Nephron progenitor cell (in vitro differentiated cells): ENCODE measurements at regions not wholly inside any gene's neighbourhood (a gene's known extent, or its start where the extent isn't known, plus 50 kb on each side); places are given as distances from the start of the nearest gene placed in this dataset.

Experiments used
- DNase-seq: peaks from one replicate; pipeline ENCODE4 v3.0.0; 2021
- H3K27ac Mint-ChIP-seq: 2 replicates; pipeline ENCODE4 v1.8.0; 2021; ENCODE audit warnings: mild to moderate bottlenecking, moderate library complexity, mixed read lengths
- H3K27me3 Mint-ChIP-seq: 2 replicates; pipeline ENCODE4 v1.8.0; 2021; ENCODE audit warnings: mild to moderate bottlenecking, low read depth, mixed read lengths; ENCODE audit not compliant: poor library complexity
- H3K36me3 Mint-ChIP-seq: 2 replicates; pipeline ENCODE4 v1.8.0; 2021; ENCODE audit warnings: low read depth, mixed read lengths
- H3K4me1 Mint-ChIP-seq: 2 replicates; pipeline ENCODE4 v1.8.0; 2021; ENCODE audit warnings: mixed read lengths
- H3K4me3 Mint-ChIP-seq: 2 replicates; pipeline ENCODE4 v1.8.0; 2021; ENCODE audit warnings: mild to moderate bottlenecking, moderate library complexity, mixed read lengths
- H3K9me3 Mint-ChIP-seq: 2 replicates; pipeline ENCODE4 v1.8.0; 2021; ENCODE audit warnings: mild to moderate bottlenecking, moderate library complexity, mixed read lengths
- TF ChIP-seq, protein P1 (sequence below): fragments of 200-600 bp; sonication (generic); IDR thresholded peaks from 2 replicates; pipeline ENCODE4 v1.5.0; 2021; ENCODE audit warnings: antibody characterized with exemption

DNA sequence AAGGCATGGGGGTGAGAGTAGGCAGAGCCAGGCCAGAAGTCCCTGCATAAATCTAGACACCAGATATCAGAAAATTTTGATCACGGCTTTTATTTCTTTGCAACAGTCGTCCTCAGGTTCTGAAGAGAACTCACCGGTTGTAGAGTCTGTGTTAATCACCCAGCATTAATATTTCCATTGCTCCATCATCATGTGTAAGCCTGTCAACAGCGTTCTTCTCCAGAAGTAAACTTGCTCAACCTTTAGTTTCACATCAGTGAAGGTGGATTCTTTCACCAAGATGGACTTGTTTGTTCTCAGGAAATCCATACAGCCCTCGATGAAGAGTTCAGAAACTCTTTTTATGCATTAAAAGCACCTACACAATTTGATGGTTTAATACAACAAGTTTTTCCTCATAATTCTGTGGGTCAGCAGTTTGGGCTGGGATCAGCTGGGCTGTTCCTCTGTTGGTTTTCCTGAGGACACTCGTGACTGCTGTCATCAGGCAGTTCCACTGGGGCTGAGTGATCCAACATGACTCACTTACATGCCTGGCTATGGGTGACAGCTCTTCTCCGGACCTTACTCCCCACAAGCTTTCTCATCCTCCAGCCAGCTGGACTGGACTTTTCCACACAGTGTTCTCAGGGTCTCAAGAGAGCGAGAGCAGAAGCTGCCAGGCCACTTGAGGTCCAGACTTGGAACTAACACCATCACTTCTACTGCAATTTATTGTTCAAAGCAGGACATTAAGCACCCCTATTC is 303.4 kb downstream of the ZNF621 start:
- H3K27me3 Mint-ChIP-seq: peaks cover 22% of the 10 kb centered on the region
- H3K4me3 Mint-ChIP-seq: no peak overlapping the region
- no peaks in the 10 kb centered on the region for H3K9me3 Mint-ChIP-seq
- no peak for DNase-seq
- H3K4me1 Mint-ChIP-seq: peaks cover 10% of the 10 kb centered on the region
- TF ChIP-seq, protein P1, sequence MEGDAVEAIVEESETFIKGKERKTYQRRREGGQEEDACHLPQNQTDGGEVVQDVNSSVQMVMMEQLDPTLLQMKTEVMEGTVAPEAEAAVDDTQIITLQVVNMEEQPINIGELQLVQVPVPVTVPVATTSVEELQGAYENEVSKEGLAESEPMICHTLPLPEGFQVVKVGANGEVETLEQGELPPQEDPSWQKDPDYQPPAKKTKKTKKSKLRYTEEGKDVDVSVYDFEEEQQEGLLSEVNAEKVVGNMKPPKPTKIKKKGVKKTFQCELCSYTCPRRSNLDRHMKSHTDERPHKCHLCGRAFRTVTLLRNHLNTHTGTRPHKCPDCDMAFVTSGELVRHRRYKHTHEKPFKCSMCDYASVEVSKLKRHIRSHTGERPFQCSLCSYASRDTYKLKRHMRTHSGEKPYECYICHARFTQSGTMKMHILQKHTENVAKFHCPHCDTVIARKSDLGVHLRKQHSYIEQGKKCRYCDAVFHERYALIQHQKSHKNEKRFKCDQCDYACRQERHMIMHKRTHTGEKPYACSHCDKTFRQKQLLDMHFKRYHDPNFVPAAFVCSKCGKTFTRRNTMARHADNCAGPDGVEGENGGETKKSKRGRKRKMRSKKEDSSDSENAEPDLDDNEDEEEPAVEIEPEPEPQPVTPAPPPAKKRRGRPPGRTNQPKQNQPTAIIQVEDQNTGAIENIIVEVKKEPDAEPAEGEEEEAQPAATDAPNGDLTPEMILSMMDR: no peak
- no peaks in the 10 kb centered on the region for H3K36me3 Mint-ChIP-seq
- H3K27ac Mint-ChIP-seq: no peak overlapping the region

DNA sequence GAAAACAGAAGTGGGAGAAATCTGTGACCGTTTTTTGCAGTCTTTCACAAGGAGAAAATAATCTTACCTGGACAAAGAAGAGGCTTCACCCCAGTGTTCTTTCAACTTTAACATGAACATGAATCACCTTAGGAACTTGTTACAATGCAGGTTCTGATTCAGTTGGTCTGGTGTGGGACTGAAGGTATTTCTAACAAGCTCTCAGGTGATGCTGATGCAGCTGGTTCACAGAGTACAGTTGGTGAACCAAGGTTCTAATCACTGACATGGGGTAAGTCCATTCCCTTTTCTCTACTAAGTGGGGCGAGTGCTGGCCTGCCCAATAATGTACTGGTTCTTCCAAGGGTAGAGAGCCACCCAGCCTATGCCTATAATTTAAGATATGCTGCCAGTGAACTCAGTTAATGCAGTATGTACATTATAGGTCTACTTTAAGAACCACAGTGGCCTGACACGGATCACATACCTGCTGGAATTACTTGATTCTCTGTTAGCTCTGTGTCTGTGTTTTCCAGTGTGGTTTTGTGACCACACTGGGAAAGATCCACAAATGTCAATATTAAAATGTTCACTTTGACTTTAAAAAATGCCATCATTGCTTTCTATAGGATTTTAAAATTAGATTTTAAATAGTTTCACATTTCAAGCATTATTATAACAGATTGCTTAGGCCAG is 304.1 kb downstream of the ZNF621 start:
- TF ChIP-seq, protein P1: no peak
- no peak overlapping the region for H3K4me3 Mint-ChIP-seq
- peaks cover 22% of the 10 kb centered on the region for H3K27me3 Mint-ChIP-seq
- peaks cover 10% of the 10 kb centered on the region for H3K4me1 Mint-ChIP-seq
- no peaks in the 10 kb centered on the region for H3K36me3 Mint-ChIP-seq
- H3K27ac Mint-ChIP-seq: no peak overlapping the region
- DNase-seq: no peak
- H3K9me3 Mint-ChIP-seq: no peaks in the 10 kb centered on the region

DNA sequence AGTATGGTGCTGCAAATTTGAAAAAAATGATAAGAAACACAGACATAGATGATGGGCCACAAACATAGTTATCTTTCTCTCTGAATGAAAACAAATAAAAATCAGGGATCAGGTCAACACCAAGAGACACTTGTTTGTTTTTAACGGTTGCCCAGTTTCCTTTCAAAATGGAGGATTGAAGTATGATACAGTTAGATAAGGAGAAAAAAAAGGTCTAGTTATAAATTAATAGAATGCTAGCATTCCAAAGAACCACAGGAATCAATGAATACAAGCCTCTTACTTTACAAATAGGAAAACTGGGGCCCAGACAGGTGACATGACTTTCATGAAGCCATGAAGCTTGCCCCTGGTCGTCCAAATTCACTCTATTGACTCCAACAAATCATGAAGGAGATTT is 305.1 kb downstream of the ZNF621 start:
- Mint-ChIP-seq H3K4me1 (peaks cover 10% of the 10 kb centered on the region), H3K4me3 (no peak overlapping the region), H3K36me3 (no peaks in the 10 kb centered on the region), H3K27ac (no peak overlapping the region), H3K27me3 (peaks cover 22% of the 10 kb centered on the region), H3K9me3 (no peaks in the 10 kb centered on the region)
- no peak for DNase-seq
- TF ChIP-seq, protein P1: no peak

DNA sequence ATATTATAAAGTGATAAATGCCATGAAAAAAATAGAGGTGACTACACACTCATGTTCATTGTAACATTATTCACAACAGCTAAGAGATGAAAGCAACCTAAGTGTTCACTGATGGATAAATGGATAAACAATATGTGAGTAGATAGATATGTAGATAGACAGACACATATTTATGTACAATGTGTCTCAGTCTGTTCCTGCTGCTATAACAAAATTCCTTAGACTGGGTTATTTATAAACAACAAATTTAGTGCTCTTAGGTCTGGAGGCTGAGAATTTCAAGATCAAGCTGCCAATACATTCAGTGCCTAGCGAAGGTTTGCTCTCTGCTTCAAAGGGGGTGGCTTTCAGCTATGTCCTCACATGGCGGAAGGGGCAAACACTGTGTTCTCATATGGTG is 312.5 kb downstream of the ZNF621 start:
- no peaks in the 10 kb centered on the region for H3K9me3 Mint-ChIP-seq
- no peak overlapping the region for H3K27ac Mint-ChIP-seq
- peaks cover 2% of the 10 kb centered on the region for H3K27me3 Mint-ChIP-seq
- H3K36me3 Mint-ChIP-seq: no peaks in the 10 kb centered on the region
- TF ChIP-seq, protein P1: no peak
- DNase-seq: no peak
- no peaks in the 10 kb centered on the region for H3K4me1 Mint-ChIP-seq
- no peak overlapping the region for H3K4me3 Mint-ChIP-seq

DNA sequence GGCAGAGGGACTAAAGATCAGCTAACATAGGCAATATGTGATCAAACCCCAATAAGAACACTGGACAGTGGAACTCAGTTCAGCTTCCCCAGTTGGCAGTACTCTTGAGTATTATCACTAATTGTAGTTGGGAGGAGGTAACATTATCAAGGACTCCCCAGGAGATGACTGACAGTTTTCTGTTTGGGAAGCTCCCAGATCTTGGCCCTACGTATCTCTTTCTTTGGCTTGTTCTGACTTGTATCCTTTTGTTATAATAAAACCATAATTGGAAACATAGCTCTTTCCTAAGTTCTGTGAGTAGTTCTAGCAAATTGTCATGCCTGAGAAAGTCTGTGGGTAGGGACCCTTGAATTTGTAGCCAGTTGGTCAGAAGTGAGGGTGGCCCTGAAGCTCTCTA is 316.4 kb downstream of the ZNF621 start:
- peaks cover 4% of the 10 kb centered on the region for H3K36me3 Mint-ChIP-seq
- peaks cover 7% of the 10 kb centered on the region for H3K9me3 Mint-ChIP-seq
- H3K4me3 Mint-ChIP-seq: no peak overlapping the region
- H3K27me3 Mint-ChIP-seq: peaks cover 2% of the 10 kb centered on the region
- TF ChIP-seq, protein P1: no peak
- DNase-seq: no peak
- peaks cover 13% of the 10 kb centered on the region for H3K4me1 Mint-ChIP-seq
- no peak overlapping the region for H3K27ac Mint-ChIP-seq
